Keratinocyte (primary cell): ENCODE measurements at regions not wholly inside any gene's neighbourhood (a gene's known extent, or its start where the extent isn't known, plus 50 kb on each side); places are given as distances from the start of the nearest gene placed in this dataset.

Experiments used
- DNase-seq: peaks from one replicate; pipeline ENCODE4 v3.0.0-alpha.2; 2011; ENCODE audit warnings: low read depth, missing footprints, low spot score
- FAIRE-seq: peaks from 2 replicates; lab custom pipeline; 2011; peaks lifted over from hg19 to GRCh38; lab: Jason Lieb, UNC
- H2AFZ ChIP-seq: 2 replicates; pipeline ENCODE4 v1.6.0; 2012; ENCODE audit warnings: low read length, control low read depth, inconsistent platforms; ENCODE audit not compliant: control insufficient read depth
- H3K27ac ChIP-seq: 2 replicates; pipeline ENCODE4 v1.5.1; 2011; ENCODE audit warnings: low read length; ENCODE audit not compliant: control insufficient read depth, insufficient read depth
- H3K27me3 ChIP-seq: 3 replicates; pipeline ENCODE4 v1.6.0; 2011; ENCODE audit warnings: low read length; ENCODE audit not compliant: control insufficient read depth, insufficient read depth; ENCODE audit errors: extremely low read depth
- H3K36me3 ChIP-seq, 2 experiments: 2 replicates in 1 of 2; 3 replicates in 1 of 2; pipeline ENCODE4 v1.5.1; 2011; ENCODE audit warnings: low read length in 2 of 2, mild to moderate bottlenecking in 1 of 2; ENCODE audit not compliant: control insufficient read depth in 2 of 2, insufficient read depth in 2 of 2; ENCODE audit errors: extremely low read depth in 1 of 2
- H3K4me1 ChIP-seq: 3 replicates; pipeline ENCODE4 v1.5.1; 2011; ENCODE audit warnings: low read length; ENCODE audit not compliant: control insufficient read depth, insufficient read depth; ENCODE audit errors: extremely low read depth
- H3K4me2 ChIP-seq: 3 replicates; pipeline ENCODE4 v1.6.0; 2011; ENCODE audit warnings: low read depth, low read length; ENCODE audit not compliant: control insufficient read depth, insufficient read depth; ENCODE audit errors: extremely low read depth
- H3K4me3 ChIP-seq, 3 experiments: fragments of 200-600 bp in 1 of 3; sonication (generic) in 1 of 3; 2 replicates in 2 of 3; 3 replicates in 1 of 3; pipeline ENCODE4 v1.5.1; 2011 to 2016; ENCODE audit warnings: low read length in 3 of 3, mild to moderate bottlenecking in 3 of 3, control low read depth in 2 of 3, inconsistent platforms in 1 of 3, low read depth in 1 of 3, mixed read lengths in 1 of 3, mixed run types in 1 of 3, moderate library complexity in 1 of 3; ENCODE audit not compliant: control insufficient read depth in 2 of 3, insufficient read depth in 2 of 3; ENCODE audit errors: extremely low read depth in 1 of 3
- H3K79me2 ChIP-seq: 2 replicates; pipeline ENCODE4 v1.6.0; 2012; ENCODE audit warnings: low read length; ENCODE audit not compliant: control insufficient read depth, insufficient read depth
- H3K9ac ChIP-seq: 3 replicates; pipeline ENCODE4 v1.6.0; 2011; ENCODE audit warnings: low read length; ENCODE audit not compliant: control insufficient read depth, insufficient read depth; ENCODE audit errors: extremely low read depth
- H3K9me1 ChIP-seq: 3 replicates; pipeline ENCODE4 v1.6.0; 2011; ENCODE audit warnings: low read length; ENCODE audit not compliant: control insufficient read depth, insufficient read depth; ENCODE audit errors: extremely low read depth
- H3K9me3 ChIP-seq: 2 replicates; pipeline ENCODE4 v1.5.1; 2012; ENCODE audit warnings: low read depth, low read length; ENCODE audit not compliant: control insufficient read depth
- H4K20me1 ChIP-seq: 3 replicates; pipeline ENCODE4 v1.6.0; 2011; ENCODE audit warnings: low read length; ENCODE audit not compliant: control insufficient read depth, insufficient read depth; ENCODE audit errors: extremely low read depth
- EZH2 ChIP-seq: IDR thresholded peaks from one replicate; pipeline ENCODE4 v1.6.1; 2012; ENCODE audit warnings: inconsistent platforms, mild to moderate bottlenecking, low read length, moderate library complexity
- dilution Hi-C: fragments of 300-500 bp; cut with MboI; formaldehyde crosslinking; loops from one replicate; pipeline ENCODE4 v1.7.0; 2020; ENCODE audit warnings: low sequenced_read_pairs; ENCODE audit not compliant: extremely low pct_ligation_motif_present
- TF ChIP-seq, protein P1 (sequence below), 3 experiments: IDR thresholded peaks in 1 of 3; conservative IDR thresholded peaks in 1 of 3; optimal IDR thresholded peaks in 1 of 3; 2 replicates in 2 of 3; 3 replicates in 1 of 3; pipeline versions ENCODE3 to v1.5.1; 2011; ENCODE audit warnings: low read length in 3 of 3, mild to moderate bottlenecking in 3 of 3, moderate library complexity in 2 of 3, control low read depth in 1 of 3, inconsistent platforms in 1 of 3; ENCODE audit not compliant: insufficient read depth in 2 of 3; ENCODE audit errors: extremely low read depth in 1 of 3

DNA sequence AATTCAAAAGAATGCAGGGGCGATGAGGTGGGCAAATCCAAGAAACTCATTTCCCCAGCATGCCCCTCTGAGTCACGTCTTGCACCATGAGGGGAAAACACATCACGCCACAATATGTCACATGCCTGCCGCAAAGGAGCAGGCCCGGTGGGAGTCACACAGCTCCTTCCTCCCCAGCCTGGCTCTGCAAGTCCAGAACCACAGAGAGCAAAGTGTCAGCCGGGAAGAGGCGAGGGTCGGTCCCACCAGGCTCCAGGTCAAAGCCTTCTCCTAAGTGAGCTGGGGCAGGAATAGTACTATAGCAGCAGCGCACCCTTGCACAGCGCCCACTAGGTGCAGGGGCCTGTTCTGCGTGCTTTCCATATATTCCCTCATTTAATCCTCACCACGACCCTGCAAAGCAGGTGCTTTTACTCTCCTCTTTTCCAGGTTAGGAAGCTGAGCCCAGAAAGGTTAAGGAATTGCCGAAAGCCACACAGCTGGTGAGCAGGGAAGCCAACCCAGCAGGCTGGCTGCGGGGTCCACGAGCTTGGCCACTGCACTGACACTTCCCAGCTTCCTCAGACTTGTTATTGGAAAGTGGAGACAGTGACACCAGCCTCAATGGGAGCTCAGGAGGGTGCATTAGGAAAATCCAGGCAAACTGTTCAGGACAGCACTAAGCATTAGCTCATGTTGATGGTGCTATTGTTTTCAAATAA is 94.0 kb upstream of the ZMIZ1 start:
- TF ChIP-seq, protein P1, sequence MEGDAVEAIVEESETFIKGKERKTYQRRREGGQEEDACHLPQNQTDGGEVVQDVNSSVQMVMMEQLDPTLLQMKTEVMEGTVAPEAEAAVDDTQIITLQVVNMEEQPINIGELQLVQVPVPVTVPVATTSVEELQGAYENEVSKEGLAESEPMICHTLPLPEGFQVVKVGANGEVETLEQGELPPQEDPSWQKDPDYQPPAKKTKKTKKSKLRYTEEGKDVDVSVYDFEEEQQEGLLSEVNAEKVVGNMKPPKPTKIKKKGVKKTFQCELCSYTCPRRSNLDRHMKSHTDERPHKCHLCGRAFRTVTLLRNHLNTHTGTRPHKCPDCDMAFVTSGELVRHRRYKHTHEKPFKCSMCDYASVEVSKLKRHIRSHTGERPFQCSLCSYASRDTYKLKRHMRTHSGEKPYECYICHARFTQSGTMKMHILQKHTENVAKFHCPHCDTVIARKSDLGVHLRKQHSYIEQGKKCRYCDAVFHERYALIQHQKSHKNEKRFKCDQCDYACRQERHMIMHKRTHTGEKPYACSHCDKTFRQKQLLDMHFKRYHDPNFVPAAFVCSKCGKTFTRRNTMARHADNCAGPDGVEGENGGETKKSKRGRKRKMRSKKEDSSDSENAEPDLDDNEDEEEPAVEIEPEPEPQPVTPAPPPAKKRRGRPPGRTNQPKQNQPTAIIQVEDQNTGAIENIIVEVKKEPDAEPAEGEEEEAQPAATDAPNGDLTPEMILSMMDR (optimal IDR thresholded peaks at IDR 0.05 in 1 of 3, IDR thresholded peaks at IDR 0.05 in 1 of 3, conservative IDR thresholded peaks at IDR 0.05 in 1 of 3; ENCODE audit: extremely low read depth in 1 of 3, insufficient read depth in 2 of 3, low read length in 3 of 3): peak; percentile 71 to 79 (median 79)
- no peak for TF ChIP-seq EZH2
- H3K4me2 ChIP-seq: peak overlapping the region; percentile 84
- FAIRE-seq (no peak), DNase-seq (no peak)
- no peaks in the 10 kb centered on the region for H3K9me1 ChIP-seq
- H3K4me1 ChIP-seq: peaks cover 21% of the 10 kb centered on the region
- H3K9me3 ChIP-seq: no peaks in the 10 kb centered on the region
- peak overlapping the region; percentile 60 for H3K27ac ChIP-seq
- no peaks in the 10 kb centered on the region for H3K36me3 ChIP-seq
- no peaks in the 10 kb centered on the region for H4K20me1 ChIP-seq
- H3K27me3 ChIP-seq: peaks cover 7% of the 10 kb centered on the region
- H3K79me2 ChIP-seq: no peaks in the 10 kb centered on the region
- peak overlapping the region; percentile 74 for H3K9ac ChIP-seq
- dilution Hi-C loops: no loop called here
- H2AFZ ChIP-seq: no peak overlapping the region
- peak overlapping the region in 1 of 3 experiments; percentile 58 for H3K4me3 ChIP-seq

DNA sequence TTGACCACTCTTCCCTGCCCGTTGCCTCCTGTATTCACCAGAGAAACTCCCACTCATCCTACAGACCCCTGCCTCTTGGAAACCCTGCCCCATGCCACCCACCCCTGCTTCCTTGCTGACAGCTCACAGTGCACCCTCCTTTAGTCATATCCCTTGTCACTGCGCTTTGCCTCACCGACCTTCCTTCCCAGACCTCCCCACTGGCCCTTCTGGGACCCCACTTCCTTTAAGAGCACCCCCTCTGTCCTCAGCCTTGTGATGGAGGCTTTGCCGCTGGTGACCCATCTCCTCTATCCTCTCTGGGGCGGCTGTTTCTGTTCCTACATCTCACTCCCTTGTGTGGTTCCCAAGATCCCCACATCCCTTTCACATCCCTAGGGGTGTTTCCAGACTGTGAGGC is 92.8 kb upstream of the ZMIZ1 start:
- Histone ChIP-seq H4K20me1 (no peaks in the 10 kb centered on the region), H3K27ac (no peak overlapping the region), H3K4me3 (no peak overlapping the region), H3K9me3 (no peaks in the 10 kb centered on the region), H3K36me3 (no peaks in the 10 kb centered on the region), H3K9ac (no peak overlapping the region), H3K4me1 (peaks cover 21% of the 10 kb centered on the region), H3K9me1 (no peaks in the 10 kb centered on the region), H3K79me2 (no peaks in the 10 kb centered on the region), H3K4me2 (no peak overlapping the region), H3K27me3 (peaks cover 15% of the 10 kb centered on the region), H2AFZ (no peak overlapping the region)
- dilution Hi-C loops: no loop called here
- no peak for FAIRE-seq
- TF ChIP-seq, protein P1 (optimal IDR thresholded peaks at IDR 0.05 in 1 of 3, IDR thresholded peaks at IDR 0.05 in 1 of 3, conservative IDR thresholded peaks at IDR 0.05 in 1 of 3; ENCODE audit: extremely low read depth in 1 of 3, insufficient read depth in 2 of 3, low read length in 3 of 3): no peak
- TF ChIP-seq EZH2: no peak
- DNase-seq: no peak
